ENCODE measurements at regions not wholly inside any gene's neighbourhood (a gene's known extent, or its start where the extent isn't known, plus 50 kb on each side); places are given as distances from the start of the nearest gene placed in this dataset.

DNA sequence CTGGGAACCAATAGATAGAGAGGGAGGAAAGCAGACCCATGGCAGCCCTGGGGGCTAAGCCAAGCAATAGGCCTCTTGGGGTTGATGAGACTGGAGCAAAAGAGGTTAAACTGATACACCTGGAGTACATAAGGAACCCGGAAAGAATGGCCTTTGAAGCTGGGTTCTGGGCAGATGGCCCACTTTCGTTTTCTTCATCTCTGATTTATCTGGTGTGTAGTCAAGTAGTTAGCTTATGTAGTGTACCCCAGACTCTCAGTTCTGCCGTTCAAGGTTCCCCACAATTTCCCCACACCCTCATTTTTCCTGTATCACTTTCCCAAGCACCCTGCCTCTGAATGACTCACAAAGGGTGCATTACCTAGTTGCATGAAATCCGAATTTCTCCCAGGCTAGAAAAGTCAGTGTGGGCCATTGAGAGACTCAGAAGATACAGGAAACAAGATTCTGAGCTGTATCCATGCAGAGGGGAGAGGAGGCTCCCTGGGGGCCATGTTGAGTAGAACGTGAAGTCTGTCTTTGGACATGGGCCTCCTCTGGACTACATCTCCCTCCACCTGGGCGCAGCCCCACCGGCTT lies 235.0 kb downstream of the LOXHD1 start:
- BruUV-seq (replicated peaks), result no TSS peak
- no peak overlapping the region for H3K4me2 ChIP-seq (ENCODE audit: insufficient read depth, low read length)
- no peak for DNase-seq (ENCODE audit: low read depth, low spot score)
- no peak overlapping the region for H3K4me3 ChIP-seq (replicated peaks in 1 of 3; ENCODE audit: insufficient read depth in 1 of 3, low read depth in 1 of 3, low read length in 3 of 3)
- FAIRE-seq, result no peak
- CTCF ChIA-PET, result no interaction called here
- H3K79me2 ChIP-seq (ENCODE audit: control insufficient read depth, insufficient read depth, low read length), result no peaks in the 10 kb centered on the region
- no peaks in the 10 kb centered on the region for H4K20me1 ChIP-seq (replicated peaks; ENCODE audit: control insufficient read depth, extremely low read depth, insufficient read depth, low read length)
- H3K9me3 ChIP-seq (replicated peaks; ENCODE audit: control insufficient read depth, insufficient read depth, low read length), result no peaks in the 10 kb centered on the region
- no peak for TF ChIP-seq GATA2 (IDR thresholded peaks at IDR 0.05; ENCODE audit: insufficient read depth, insufficient read length, low read depth, low read length)
- no peak for TF ChIP-seq JUN (IDR thresholded peaks at IDR 0.05; ENCODE audit: borderline replicate concordance, insufficient read depth, insufficient read length, low read depth)
- TF ChIP-seq MAX (IDR thresholded peaks at IDR 0.05; ENCODE audit: insufficient read depth, insufficient read length), result no peak
- no peak for TF ChIP-seq POLR2AphosphoS5 (IDR thresholded peaks at IDR 0.05; ENCODE audit: insufficient read depth, low read depth, low read length)
- TF ChIP-seq POLR2A (IDR thresholded peaks at IDR 0.05; ENCODE audit: low read depth, low read length), result no peak
- no peak for TF ChIP-seq CTCF (IDR thresholded peaks at IDR 0.05; ENCODE audit: extremely low read depth in 1 of 2, insufficient read depth in 1 of 2, low read depth in 1 of 2, low read length in 2 of 2)
- TF ChIP-seq EZH2 (IDR thresholded peaks at IDR 0.05; ENCODE audit: borderline replicate concordance, low read depth, low read length, severe bottlenecking), result no peak
- no peak for TF ChIP-seq FOS (IDR thresholded peaks at IDR 0.05; ENCODE audit: borderline replicate concordance, insufficient read depth, low read length)
- TF ChIP-seq MYC (IDR thresholded peaks at IDR 0.05; ENCODE audit: low read depth, low read length), result no peak
- no peaks in the 10 kb centered on the region for H3K4me1 ChIP-seq (ENCODE audit: control insufficient read depth, extremely low read depth, insufficient read depth, low read length)
- H3K27me3 ChIP-seq (ENCODE audit: control insufficient read depth in 2 of 2, insufficient read depth in 2 of 2, low read length in 2 of 2), result no peaks in the 10 kb centered on the region
- dilution Hi-C loops (cut with MboI; ENCODE audit: extremely low pct_ligation_motif_present, low sequenced_read_pairs) (no loop called here), intact Hi-C loops (cut with micrococcal nuclease) (no loop called here)
- POLR2A ChIA-PET, result no interaction called here
- H2AFZ ChIP-seq (ENCODE audit: low read depth, low read length), result no peak overlapping the region
- no peak overlapping the region for H3K27ac ChIP-seq (ENCODE audit: insufficient read depth, low read depth, low read length)
- H3K9me1 ChIP-seq (replicated peaks; ENCODE audit: control insufficient read depth, extremely low read depth, insufficient read depth, low read length), result no peaks in the 10 kb centered on the region
- no peak overlapping the region for H3K9ac ChIP-seq (replicated peaks; ENCODE audit: extremely low read depth, insufficient read depth, low read length)
- no peaks in the 10 kb centered on the region for H3K36me3 ChIP-seq (ENCODE audit: control insufficient read depth in 2 of 2, extremely low read depth in 1 of 2, insufficient read depth in 2 of 2, low read length in 2 of 2)
